Muscle layer of colon (tissue), 2 donors: ENCODE measurements at regions not wholly inside any gene's neighbourhood (a gene's known extent, or its start where the extent isn't known, plus 50 kb on each side); places are given as distances from the start of the nearest gene placed in this dataset.
"Not testable (repeated sequence)": the region's sequence is repeated elsewhere in the genome, so short reads cannot be mapped to it uniquely, and the experiment has no call there.

Experiments used
- H3K27ac ChIP-seq: one replicate; pipeline ENCODE4 v1.7.0; 2013; ENCODE audit warnings: low read depth, mild to moderate bottlenecking, low read length, moderate library complexity
- H3K27me3 ChIP-seq, 2 donors: one replicate each; pipeline ENCODE4 v1.7.0; 2013; ENCODE audit warnings: low read length in 2 of 2, mild to moderate bottlenecking in 2 of 2; ENCODE audit not compliant: insufficient read depth in 2 of 2, control insufficient read depth in 1 of 2
- H3K36me3 ChIP-seq: one replicate; pipeline ENCODE4 v1.7.0; 2013; ENCODE audit warnings: mild to moderate bottlenecking, low read length; ENCODE audit not compliant: insufficient read depth
- H3K4me1 ChIP-seq: one replicate; pipeline ENCODE4 v1.7.0; 2013; ENCODE audit warnings: mild to moderate bottlenecking, low read length; ENCODE audit not compliant: insufficient read depth
- H3K4me3 ChIP-seq, 2 donors: one replicate each; pipeline ENCODE4 v1.7.0; 2013; ENCODE audit warnings: low read length in 2 of 2, low read depth in 1 of 2, mild to moderate bottlenecking in 1 of 2, moderate library complexity in 1 of 2
- H3K9ac ChIP-seq: one replicate; pipeline ENCODE4 v1.7.0; 2013; ENCODE audit warnings: low read length
- H3K9me3 ChIP-seq: one replicate; pipeline ENCODE4 v1.7.0; 2013; ENCODE audit warnings: mild to moderate bottlenecking, low read length
- donor health status: abdominal sarcoma.
- donor health status: Adenocarcinoma of cecum.

DNA sequence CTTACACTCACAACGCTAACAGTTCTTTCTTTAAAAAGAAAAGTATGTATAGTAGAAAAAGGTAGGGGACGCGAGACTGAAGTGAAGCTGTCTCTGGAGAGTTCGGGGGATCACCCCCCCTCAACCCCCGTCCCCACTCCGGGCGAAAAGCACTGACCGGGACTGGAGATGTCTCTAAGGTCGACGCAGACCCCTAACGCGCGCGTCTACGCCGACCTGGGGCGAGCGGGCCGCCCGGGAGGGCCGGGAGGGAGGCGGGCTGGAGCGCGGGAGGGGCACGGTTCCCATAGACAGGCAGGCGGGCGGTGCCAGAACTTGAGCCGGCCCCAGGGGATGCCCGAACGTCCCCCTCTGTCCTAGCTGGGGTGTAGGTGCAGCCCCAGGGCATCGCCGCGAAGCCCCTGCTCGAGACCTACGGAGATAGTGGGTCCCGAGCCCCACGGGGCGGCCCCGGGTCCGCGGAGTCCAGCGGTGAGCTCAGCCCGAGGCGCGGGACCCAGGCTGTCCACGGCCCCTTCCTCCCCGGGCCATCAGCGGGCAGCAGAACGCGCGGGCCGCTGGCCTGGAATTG lies 82.2 kb downstream of the CHRNA1 start:
- Histone ChIP-seq H3K9me3 (no peaks in the 10 kb centered on the region), H3K27ac (peak overlapping the region; percentile 77), H3K36me3 (peaks cover 1% of the 10 kb centered on the region), H3K9ac (peak overlapping the region; percentile 83), H3K27me3 (no peaks in the 10 kb centered on the region), H3K4me3 (peak overlapping the region; percentile 79 to 92), H3K4me1 (peaks cover 29% of the 10 kb centered on the region)

- H3K27ac ChIP-seq, result peak overlapping the region; percentile 77
- peaks cover 29% of the 10 kb centered on the region for H3K4me1 ChIP-seq
- H3K9me3 ChIP-seq, result no peaks in the 10 kb centered on the region
- peak overlapping the region; percentile 79 to 92 for H3K4me3 ChIP-seq
- no peaks in the 10 kb centered on the region for H3K27me3 ChIP-seq
- H3K9ac ChIP-seq, result peak overlapping the region; percentile 83
- H3K36me3 ChIP-seq, result peaks cover 5% of the 10 kb centered on the region
Measured at GRCh38 chr2:174681099-174682006, 82.9 kb downstream of the CHRNA1 start.

DNA sequence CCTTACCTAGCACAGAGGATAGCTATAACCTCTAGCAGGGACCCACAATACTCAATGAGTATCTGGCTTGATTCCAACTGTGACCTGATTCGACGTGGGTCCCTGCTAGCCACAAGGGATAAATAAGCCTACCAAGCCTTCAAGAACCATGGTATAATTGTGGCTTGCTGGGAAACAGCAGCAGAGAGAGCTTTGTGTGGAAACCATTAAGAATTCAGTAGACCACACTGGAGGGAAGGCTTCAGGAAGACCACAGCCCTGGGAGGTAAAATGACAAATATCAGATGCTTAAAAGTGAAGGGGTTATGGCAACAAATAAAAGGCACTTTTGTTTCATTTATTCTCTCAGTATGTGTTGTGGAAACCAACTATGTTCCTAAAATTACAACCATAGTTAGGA lies 82.6 kb upstream of the WIPF1 start:
- no peaks in the 10 kb centered on the region for H3K27me3 ChIP-seq
- H3K9ac ChIP-seq, result no peak overlapping the region
- H3K36me3 ChIP-seq, result peaks cover 5% of the 10 kb centered on the region
- H3K4me1 ChIP-seq, result peaks cover 29% of the 10 kb centered on the region
- H3K9me3 ChIP-seq, result no peaks in the 10 kb centered on the region
- no peak overlapping the region for H3K4me3 ChIP-seq
- no peak overlapping the region for H3K27ac ChIP-seq

- peaks cover 33% of the 10 kb centered on the region for H3K4me1 ChIP-seq
- H3K9me3 ChIP-seq, result no peaks in the 10 kb centered on the region
- no peak overlapping the region for H3K4me3 ChIP-seq
- H3K9ac ChIP-seq, result no peak overlapping the region
- no peaks in the 10 kb centered on the region for H3K27me3 ChIP-seq
- H3K27ac ChIP-seq, result no peak overlapping the region
- H3K36me3 ChIP-seq, result peaks cover 5% of the 10 kb centered on the region
Measured at GRCh38 chr2:174678395-174678794, 80.8 kb upstream of the WIPF1 start.

GRCh38 chr2:174675615-174676014 lies 78.0 kb upstream of the WIPF1 start:
- no peak overlapping the region for H3K27ac ChIP-seq
- no peak overlapping the region for H3K4me3 ChIP-seq
- peaks cover 5% of the 10 kb centered on the region for H3K36me3 ChIP-seq
- H3K9ac ChIP-seq, result no peak overlapping the region
- H3K4me1 ChIP-seq, result peaks cover 27% of the 10 kb centered on the region
- H3K27me3 ChIP-seq, result no peaks in the 10 kb centered on the region
- H3K9me3 ChIP-seq, result no peaks in the 10 kb centered on the region

DNA sequence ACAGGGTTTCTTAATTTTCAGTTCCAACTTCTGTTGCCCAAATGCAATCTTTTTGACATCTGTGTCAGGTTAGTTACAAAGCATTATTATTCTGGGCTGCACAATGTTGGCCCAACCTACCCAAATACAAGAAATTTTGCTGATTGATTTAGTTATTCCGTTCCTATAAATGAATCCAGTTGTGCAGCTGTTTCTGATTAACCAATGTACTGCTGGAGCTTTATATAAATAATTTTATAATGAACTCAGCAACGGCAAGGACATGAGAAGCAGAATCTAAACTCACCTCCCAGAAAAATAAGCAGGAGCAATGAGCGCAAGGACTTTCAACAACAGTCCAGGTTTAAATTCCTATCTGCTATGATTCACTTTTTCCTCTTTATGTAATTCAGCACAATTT lies 76.3 kb upstream of the WIPF1 start:
- H3K4me3 ChIP-seq, result no peak overlapping the region
- no peak overlapping the region for H3K9ac ChIP-seq
- H3K27me3 ChIP-seq, result no peaks in the 10 kb centered on the region
- no peak overlapping the region for H3K27ac ChIP-seq
- H3K36me3 ChIP-seq, result peaks cover 5% of the 10 kb centered on the region
- no peaks in the 10 kb centered on the region for H3K9me3 ChIP-seq
- H3K4me1 ChIP-seq, result peaks cover 30% of the 10 kb centered on the region

DNA sequence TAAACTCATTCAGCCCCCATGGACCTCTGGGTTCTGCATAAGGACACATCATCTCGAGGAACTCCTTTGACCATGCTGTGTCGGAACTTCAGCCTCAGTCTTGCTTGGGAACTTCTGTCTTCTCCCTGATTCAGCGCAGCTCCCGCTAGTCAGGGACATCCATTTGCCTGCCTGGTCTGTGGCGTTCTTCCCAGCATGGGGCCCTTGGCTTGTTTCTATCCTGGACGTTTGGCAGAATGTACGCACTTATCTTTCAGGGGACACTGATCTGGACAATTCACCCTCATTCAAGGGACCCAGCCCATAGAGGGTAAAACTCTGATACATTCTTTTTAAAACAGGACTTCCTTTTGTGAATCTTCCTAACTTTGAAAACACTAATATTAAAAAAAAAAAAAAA lies 75.8 kb upstream of the WIPF1 start:
- H3K36me3 ChIP-seq, result peaks cover 5% of the 10 kb centered on the region
- no peaks in the 10 kb centered on the region for H3K27me3 ChIP-seq
- no peak overlapping the region for H3K9ac ChIP-seq
- H3K4me3 ChIP-seq, result no peak overlapping the region
- H3K27ac ChIP-seq, result no peak overlapping the region
- H3K4me1 ChIP-seq, result peaks cover 30% of the 10 kb centered on the region
- no peaks in the 10 kb centered on the region for H3K9me3 ChIP-seq

DNA sequence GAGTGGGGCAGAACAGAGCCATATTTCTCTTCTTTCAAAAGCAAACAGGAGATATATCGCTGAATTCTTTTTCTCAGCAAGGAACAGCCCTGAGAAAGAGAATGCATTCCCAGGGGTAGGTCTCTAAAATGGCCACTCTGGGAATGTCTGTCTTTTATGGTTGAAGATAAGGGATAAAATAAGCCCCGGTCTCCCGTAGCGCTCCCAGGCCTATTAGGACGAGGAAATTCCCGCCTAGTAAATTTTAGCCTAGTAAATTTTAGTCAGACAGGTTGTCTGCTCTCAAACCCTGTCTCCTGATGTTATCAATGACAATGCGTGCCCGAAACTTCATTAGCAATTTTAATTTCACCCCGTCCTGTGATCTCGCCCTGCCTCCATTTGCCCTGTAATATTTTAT lies 73.9 kb upstream of the WIPF1 start:
- not testable (repeated sequence) for H3K27me3 ChIP-seq, H3K27ac ChIP-seq, H3K9me3 ChIP-seq, H3K36me3 ChIP-seq, H3K4me3 ChIP-seq, H3K9ac ChIP-seq
- H3K4me1 ChIP-seq, result peaks cover 47% of the 10 kb centered on the region

GRCh38 chr2:174670446-174670845 lies 72.8 kb upstream of the WIPF1 start:
- H3K36me3 ChIP-seq, result no peaks in the 10 kb centered on the region

DNA sequence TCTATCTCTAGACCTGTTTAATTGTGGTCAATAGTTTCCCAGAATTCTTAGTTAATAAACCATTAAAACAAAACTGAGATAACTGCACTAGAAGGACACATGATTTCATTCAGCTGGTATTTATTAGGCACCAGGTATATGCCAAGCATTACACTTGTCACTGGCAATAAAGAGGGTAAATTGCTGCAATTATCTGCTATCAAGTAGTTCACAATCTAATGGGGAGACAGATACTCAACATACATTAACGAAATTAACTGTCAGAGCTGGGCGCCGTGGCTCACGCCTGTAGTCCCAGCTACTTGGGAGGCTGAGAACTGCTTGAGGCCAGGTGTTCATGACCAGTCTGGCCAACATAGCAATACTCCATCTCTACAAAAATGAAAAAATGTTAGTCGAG lies 71.7 kb upstream of the WIPF1 start:
- Histone ChIP-seq H3K36me3 (no peaks in the 10 kb centered on the region), H3K27ac (no peak overlapping the region), H3K9me3 (no peaks in the 10 kb centered on the region), H3K4me3 (no peak overlapping the region), H3K4me1 (peaks cover 51% of the 10 kb centered on the region), H3K9ac (no peak overlapping the region), H3K27me3 (no peaks in the 10 kb centered on the region)

More at GRCh38 chr2:174670446-174670845, 72.8 kb upstream of the WIPF1 start:
- H3K4me3 ChIP-seq, result no peak overlapping the region
- no peak overlapping the region for H3K9ac ChIP-seq
- H3K9me3 ChIP-seq, result no peaks in the 10 kb centered on the region
- no peak overlapping the region for H3K27ac ChIP-seq
- H3K4me1 ChIP-seq, result peaks cover 53% of the 10 kb centered on the region
- H3K27me3 ChIP-seq, result no peaks in the 10 kb centered on the region

DNA sequence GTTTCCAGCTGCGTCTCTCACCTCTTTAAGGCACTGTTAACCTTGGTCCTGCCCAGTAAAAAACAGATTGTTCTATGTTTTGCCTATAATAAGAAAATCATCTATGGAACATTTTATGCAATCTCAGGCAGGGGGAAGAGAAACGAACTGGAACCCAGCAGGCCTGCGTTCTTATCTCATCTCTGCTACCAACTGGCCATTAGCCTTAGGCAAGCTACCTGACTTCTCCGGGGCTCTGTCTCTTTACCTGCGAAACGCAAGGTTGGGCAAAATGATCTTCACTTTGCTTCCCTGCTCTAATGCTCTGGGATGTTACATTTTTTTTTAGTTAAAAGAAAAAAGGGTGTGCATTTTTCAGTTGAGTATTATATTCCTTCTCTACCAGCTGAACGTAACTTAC lies 70.5 kb upstream of the WIPF1 start:
- no peak overlapping the region for H3K9ac ChIP-seq
- H3K36me3 ChIP-seq, result no peaks in the 10 kb centered on the region
- H3K4me3 ChIP-seq, result no peak overlapping the region
- no peaks in the 10 kb centered on the region for H3K27me3 ChIP-seq
- H3K27ac ChIP-seq, result peak overlapping the region; percentile 22
- H3K9me3 ChIP-seq, result no peaks in the 10 kb centered on the region
- peaks cover 59% of the 10 kb centered on the region for H3K4me1 ChIP-seq
